ENCODE measurements at regions not wholly inside any gene's neighbourhood (a gene's known extent, or its start where the extent isn't known, plus 50 kb on each side); places are given as distances from the start of the nearest gene placed in this dataset.

DNA sequence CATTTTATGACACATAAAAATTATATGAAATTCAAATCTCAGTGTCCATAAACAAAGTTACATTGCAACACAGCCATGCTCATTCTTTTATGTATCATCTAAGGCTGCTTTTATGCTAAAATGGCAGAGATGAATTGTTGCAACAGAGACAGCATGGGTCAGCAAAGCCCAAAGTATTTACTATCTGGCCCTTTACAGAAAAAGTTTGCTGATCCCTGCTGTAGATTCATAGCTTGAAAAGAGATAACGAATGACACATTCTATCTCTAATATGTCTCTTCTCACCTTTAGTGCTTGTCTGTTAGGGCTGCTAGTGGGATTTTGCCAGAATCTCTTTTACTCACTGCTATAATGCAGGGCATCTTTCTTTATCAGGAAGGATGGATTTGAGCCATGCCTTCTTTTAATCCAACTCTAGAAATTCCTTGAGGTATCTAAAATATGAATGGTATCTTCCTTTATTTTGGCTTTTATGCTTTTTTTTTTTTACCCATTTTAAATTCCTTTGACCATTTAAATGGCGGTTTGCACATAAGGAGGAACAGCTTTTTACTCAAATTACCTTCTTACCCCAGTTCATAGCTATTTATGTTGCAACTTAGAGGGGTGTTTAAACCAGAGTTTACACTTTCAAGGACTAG lies 598.2 kb downstream of the PLPP3 start:
- Mint-ChIP-seq H3K27ac (no peak overlapping the region), H3K4me1 (no peaks in the 10 kb centered on the region), H3K9me3 (peaks cover 6% of the 10 kb centered on the region), H3K36me3 (no peaks in the 10 kb centered on the region), H3K4me3 (no peak overlapping the region), H3K27me3 (peaks cover 25% of the 10 kb centered on the region)
- no peak for ATAC-seq

DNA sequence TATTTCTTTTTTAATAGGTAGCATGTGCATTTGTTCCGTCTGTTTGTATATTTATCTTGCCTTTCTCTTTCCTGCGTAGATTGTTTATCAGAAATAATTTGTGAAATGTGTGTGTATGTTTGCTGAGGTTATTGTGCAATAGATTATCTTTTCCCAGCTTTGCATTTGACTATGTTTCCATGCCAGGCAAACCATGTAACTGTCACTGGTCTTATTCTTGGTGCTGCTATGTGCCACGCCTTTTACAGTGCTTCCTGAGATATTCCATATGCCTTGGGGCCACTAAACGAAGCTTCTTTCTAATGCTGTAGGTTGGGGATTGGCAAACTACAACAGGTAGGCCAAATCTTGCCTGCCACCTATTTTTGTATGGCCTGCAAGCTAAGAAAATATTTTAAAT lies 598.8 kb downstream of the PLPP3 start:
- no peak for ATAC-seq
- Mint-ChIP-seq H3K36me3 (no peaks in the 10 kb centered on the region), H3K9me3 (peaks cover 6% of the 10 kb centered on the region), H3K27ac (no peak overlapping the region), H3K4me3 (no peak overlapping the region), H3K4me1 (no peaks in the 10 kb centered on the region), H3K27me3 (peaks cover 25% of the 10 kb centered on the region)

DNA sequence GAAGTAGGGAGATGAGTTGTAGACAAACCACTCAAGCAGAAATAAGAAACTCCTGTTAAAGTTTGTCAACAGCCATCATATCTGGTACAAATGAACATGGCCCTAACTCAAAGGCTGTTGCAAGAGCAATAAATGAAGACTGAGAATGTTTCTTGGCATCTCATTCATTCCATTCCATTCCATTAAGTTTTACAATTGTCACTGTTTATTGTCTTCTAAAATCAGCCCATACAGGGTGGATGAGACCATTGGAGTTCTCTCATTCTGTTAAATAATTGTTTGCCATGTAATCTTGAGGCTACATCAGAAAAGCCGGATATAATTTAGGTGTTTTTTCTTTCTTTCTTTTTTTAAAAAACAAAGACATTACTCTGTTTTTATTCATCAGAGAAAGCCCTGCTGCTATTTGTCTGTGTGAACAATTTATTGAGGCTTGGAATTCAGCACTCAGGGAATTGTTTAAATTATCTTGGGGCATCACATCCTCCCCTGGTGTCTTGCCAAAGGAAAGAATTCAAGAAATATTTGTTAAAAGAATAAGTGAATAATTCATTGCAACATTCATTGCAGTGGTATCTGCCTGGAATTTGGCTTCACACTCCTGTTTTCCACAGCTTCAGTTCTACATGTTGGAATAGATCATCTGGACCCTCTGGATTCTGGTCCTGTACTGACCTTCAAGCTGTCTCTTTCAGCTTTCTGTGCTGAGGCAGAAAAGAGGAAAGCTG lies 604.5 kb downstream of the PLPP3 start:
- Mint-ChIP-seq H3K4me3 (no peak overlapping the region), H3K9me3 (peaks cover 9% of the 10 kb centered on the region), H3K36me3 (no peaks in the 10 kb centered on the region), H3K27me3 (peaks cover 28% of the 10 kb centered on the region), H3K27ac (no peak overlapping the region), H3K4me1 (no peaks in the 10 kb centered on the region)
- no peak for ATAC-seq

DNA sequence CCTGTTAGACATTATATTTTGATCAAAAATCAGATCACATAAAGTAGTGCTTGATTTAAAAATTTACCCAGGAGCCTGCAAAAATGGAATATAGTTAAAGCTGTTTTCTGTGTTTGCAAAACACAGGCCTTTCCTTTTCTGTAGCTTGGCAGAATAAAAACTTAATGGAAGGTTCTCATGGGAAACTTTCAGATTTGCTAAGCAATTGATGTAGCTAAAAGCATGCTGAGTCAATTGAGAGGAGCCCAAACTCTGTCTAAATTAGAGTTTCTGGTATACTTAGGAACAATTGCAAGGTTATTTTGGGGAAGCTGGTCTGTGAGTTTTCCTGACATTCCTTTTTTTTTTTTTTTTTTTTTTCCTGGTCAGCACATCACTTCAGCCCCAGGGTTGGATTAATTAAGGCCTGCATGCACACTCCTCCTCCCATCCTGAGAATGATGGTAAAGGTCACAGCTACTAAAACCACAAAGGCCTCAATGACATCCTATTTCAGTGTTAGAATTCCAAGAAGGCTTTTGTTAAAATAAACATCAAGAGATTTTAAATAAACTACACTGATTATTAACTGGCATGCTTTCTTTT lies 608.7 kb downstream of the PLPP3 start:
- H3K9me3 Mint-ChIP-seq = peaks cover 6% of the 10 kb centered on the region
- H3K27ac Mint-ChIP-seq = no peak overlapping the region
- no peaks in the 10 kb centered on the region for H3K4me1 Mint-ChIP-seq
- H3K4me3 Mint-ChIP-seq = no peak overlapping the region
- ATAC-seq = no peak
- H3K36me3 Mint-ChIP-seq = no peaks in the 10 kb centered on the region
- peaks cover 39% of the 10 kb centered on the region for H3K27me3 Mint-ChIP-seq

DNA sequence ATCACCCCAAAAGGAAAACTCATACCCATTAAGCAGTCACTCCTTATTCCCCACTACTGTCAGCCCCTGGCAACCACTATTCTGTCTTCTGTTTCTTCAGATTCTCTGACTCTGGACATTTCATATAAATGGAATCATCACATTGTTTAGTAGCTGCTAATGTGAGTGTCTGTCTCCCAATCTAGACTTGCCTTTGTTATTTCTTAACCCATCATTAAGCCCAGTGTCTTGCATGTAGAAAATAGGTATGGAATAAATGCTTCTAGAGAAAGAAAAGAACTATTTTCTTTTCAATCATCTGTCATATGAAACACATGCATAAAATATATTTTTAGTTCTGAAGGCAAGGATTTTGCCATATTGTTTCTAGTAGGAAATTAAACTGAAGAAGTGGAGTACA lies 610.0 kb downstream of the PLPP3 start:
- peaks cover 6% of the 10 kb centered on the region for H3K9me3 Mint-ChIP-seq

DNA sequence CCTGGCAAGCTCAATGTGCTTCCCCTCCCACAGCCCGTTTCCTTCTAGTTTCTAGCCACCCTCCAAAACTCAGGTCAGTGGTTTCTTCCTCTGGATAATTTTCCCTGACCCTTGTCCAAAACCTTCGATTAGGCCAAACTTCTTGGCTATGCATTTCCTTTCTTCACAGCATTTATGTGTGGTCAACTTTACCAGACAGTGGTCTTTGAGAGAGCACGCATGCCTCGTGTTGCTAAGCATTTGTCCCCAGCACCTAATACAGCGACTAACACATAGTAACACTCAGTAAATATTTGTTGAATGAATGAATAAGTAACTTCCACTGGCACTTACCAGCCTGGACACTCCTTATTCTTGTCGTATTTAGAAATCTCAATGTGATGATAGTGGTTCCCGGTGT lies 610.7 kb downstream of the PLPP3 start:
- H3K27me3 Mint-ChIP-seq = peaks cover 39% of the 10 kb centered on the region
- no peak overlapping the region for H3K27ac Mint-ChIP-seq
- ATAC-seq = no peak
- no peaks in the 10 kb centered on the region for H3K36me3 Mint-ChIP-seq
- no peaks in the 10 kb centered on the region for H3K4me1 Mint-ChIP-seq
- H3K9me3 Mint-ChIP-seq = peaks cover 6% of the 10 kb centered on the region
- H3K4me3 Mint-ChIP-seq = no peak overlapping the region

More for the DNA sequence above, 610.0 kb downstream of the PLPP3 start:
- Mint-ChIP-seq H3K27me3 (peaks cover 39% of the 10 kb centered on the region), H3K4me3 (no peak overlapping the region), H3K36me3 (no peaks in the 10 kb centered on the region), H3K4me1 (no peaks in the 10 kb centered on the region), H3K27ac (no peak overlapping the region)
- ATAC-seq = no peak

DNA sequence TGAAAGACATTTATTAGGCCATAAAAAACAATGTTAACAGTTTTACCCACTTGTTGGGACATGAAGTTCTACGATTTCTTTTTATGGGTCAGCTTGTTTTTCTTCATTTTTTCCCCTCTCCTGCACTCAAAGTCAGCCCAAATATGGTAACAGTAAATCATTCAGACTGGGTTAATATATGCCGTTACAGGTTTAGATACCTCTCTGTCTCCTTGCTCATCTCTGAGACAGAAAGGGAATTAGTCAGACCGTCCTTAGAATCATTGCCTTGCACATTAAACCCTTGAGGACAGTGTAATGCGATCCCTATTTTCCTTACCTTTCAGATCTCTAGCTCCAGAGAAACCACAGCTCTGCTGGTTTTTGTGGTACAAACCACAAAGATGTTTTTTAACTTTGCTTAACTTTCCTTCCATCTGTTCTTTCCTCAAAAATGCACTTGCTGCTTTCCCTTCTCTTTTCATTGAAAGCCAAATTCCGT lies 613.3 kb downstream of the PLPP3 start:
- H3K4me1 Mint-ChIP-seq = no peaks in the 10 kb centered on the region
- H3K27ac Mint-ChIP-seq = no peak overlapping the region
- peaks cover 3% of the 10 kb centered on the region for H3K9me3 Mint-ChIP-seq
- H3K27me3 Mint-ChIP-seq = peaks cover 28% of the 10 kb centered on the region
- no peaks in the 10 kb centered on the region for H3K36me3 Mint-ChIP-seq
- no peak overlapping the region for H3K4me3 Mint-ChIP-seq
- ATAC-seq = no peak

DNA sequence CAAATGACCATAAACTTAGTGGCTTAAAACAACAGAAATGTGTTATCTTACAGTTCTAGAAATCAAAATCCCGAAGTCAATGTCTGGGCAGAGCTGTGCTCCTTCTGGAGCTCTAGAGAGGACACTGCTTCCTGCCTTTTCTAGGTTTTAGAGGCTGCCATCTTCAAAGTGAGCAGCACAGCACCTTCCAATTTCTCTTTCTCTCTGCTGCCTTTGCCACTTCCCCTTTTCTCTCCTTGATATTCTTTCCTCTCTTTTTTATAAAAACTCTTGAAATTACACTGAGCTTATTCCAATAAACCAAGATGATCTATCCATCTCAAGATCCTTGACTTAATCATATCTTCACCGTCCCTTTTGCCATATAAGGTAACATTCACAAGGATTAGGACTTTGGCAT lies 616.9 kb downstream of the PLPP3 start:
- Mint-ChIP-seq H3K4me3 (no peak overlapping the region), H3K4me1 (no peaks in the 10 kb centered on the region), H3K36me3 (no peaks in the 10 kb centered on the region), H3K9me3 (no peaks in the 10 kb centered on the region), H3K27me3 (peaks cover 9% of the 10 kb centered on the region), H3K27ac (no peak overlapping the region)
- no peak for ATAC-seq

DNA sequence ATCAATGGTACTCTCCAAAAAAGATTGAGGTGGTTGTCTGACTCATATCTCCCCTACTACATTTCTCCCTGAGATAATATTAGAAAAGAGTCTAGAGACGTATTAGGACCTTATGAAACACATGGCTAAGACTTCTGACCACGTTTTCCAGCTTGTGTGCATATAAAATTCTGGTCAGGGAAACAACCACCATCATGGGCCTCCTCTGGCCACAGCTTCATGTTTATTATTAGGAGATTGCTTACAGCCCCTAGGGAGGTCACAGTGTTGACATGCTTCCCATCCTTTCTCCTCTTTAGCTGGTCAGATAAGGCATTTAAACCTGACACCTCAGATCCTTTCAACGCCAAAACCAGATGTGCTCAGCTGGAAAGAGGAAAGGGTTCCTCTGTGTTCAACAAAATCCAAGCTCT lies 620.2 kb downstream of the PLPP3 start:
- Mint-ChIP-seq H3K4me1 (no peaks in the 10 kb centered on the region), H3K9me3 (no peaks in the 10 kb centered on the region), H3K4me3 (no peak overlapping the region), H3K27ac (no peak overlapping the region), H3K36me3 (no peaks in the 10 kb centered on the region), H3K27me3 (peaks cover 9% of the 10 kb centered on the region)
- ATAC-seq = no peak

DNA sequence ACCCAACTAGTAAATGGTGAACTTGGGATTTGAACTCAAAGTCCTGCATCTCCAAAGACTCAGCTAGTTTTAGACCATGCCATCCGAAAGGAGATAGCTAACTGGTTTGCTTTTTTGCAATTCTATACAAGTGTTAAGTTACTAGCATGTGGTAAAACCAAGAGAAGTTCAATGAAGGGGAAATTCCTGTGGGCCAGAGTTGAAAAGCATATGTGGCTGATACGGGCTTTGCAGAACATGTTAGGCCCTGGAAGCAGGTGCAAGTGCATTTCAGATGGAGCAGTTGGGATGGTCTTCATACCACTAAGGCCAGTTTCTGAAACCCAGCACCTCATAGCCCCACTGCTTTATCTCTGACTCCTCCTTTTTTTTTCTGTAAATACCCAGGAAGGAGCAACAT lies 620.9 kb downstream of the PLPP3 start:
- no peak for ATAC-seq
- Mint-ChIP-seq H3K4me3 (no peak overlapping the region), H3K27me3 (peaks cover 9% of the 10 kb centered on the region), H3K27ac (no peak overlapping the region), H3K9me3 (no peaks in the 10 kb centered on the region), H3K4me1 (no peaks in the 10 kb centered on the region), H3K36me3 (no peaks in the 10 kb centered on the region)

DNA sequence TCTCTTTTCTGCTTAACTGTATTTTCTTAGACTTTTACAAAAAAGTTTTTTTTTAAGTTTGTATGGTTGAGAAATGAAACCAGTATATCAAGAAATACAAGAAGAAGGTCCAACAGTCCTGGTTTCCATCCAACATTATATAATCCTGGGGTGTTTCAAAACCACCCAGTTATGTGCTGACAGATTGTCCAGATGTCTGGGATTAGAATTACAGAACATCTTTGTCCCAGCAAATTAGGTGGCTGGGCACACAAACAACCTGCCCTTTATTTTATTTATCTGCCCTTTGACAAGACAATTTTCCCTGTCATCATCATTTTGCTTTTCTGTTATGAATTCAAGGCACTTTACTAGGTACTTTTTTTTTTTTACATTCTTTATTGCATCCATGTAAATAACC lies 622.1 kb downstream of the PLPP3 start:
- Mint-ChIP-seq H3K4me1 (no peaks in the 10 kb centered on the region), H3K27me3 (peaks cover 9% of the 10 kb centered on the region), H3K36me3 (no peaks in the 10 kb centered on the region), H3K9me3 (no peaks in the 10 kb centered on the region), H3K27ac (no peak overlapping the region), H3K4me3 (no peak overlapping the region)
- ATAC-seq = no peak

DNA sequence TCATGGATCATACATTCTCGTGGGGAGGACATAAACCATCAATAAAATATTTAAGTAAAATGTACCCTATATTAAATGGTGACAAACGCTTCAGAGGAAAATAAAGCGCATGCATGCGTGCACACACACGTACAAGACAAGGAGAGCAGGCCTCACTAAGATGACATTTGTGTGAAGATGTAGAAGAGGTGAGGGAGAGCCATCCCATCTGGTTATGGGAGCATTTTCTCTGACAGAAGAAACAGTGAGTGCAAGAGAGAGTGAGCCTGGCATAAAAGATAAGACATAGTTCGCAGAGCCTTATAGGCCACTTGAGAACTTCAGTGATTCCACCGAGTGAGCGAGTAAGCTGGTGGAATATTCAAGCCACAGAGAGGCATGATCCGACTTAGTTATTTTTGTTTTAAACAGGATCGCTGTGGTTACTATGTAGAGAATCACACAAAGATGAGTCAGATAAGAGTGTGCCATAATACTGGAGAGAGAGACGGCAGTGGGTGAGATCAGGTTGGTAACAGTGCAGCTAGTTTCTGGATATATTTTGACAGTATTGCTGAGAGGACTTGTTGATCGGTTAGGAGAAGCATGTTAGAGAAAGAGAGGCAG lies 624.2 kb downstream of the PLPP3 start:
- Mint-ChIP-seq H3K4me3 (no peak overlapping the region), H3K4me1 (no peaks in the 10 kb centered on the region), H3K36me3 (no peaks in the 10 kb centered on the region), H3K9me3 (no peaks in the 10 kb centered on the region), H3K27me3 (peaks cover under 1% of the 10 kb centered on the region), H3K27ac (no peak overlapping the region)
- no peak for ATAC-seq

DNA sequence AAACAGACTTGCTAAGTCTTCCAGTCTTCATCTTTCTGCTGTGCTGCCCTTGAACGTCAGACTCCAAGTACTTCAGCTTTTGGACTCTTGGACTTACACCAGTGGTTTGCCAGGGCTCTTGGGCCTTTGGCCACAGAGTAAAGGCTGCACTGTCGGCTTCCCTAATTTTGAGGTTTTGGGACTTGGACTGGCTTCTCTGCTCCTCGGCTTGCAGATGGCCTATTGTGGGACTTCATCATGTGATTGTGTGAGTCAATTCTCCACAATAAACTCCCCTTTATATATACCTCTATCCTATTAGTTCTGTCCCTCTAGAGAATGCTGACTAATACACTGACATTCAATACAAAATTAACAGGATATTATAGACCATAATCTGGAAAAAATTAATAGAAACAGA lies 628.1 kb downstream of the PLPP3 start:
- H3K4me3 Mint-ChIP-seq = no peak overlapping the region
- no peaks in the 10 kb centered on the region for H3K36me3 Mint-ChIP-seq
- no peak for ATAC-seq
- H3K27me3 Mint-ChIP-seq = peaks cover 22% of the 10 kb centered on the region
- H3K4me1 Mint-ChIP-seq = no peaks in the 10 kb centered on the region
- H3K27ac Mint-ChIP-seq = no peak overlapping the region
- H3K9me3 Mint-ChIP-seq = no peaks in the 10 kb centered on the region

DNA sequence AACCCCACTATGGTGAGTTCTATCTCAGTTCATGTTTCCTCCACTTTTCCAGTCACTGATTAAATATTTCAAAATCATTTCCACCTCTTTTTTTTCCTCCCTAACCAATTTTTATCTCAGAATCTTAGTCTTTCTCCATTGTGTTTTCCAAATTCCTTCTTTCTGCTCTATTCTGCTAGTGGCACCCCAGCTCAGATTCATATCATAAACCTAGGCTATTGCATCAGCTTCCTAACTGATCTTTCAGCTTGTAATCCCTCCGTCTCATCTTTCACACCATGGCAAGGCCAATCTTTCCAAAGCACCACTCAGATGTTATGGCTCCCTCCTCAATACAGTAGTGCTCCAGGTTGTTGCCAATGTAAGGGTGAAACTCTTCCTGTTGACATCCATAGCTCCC lies 631.9 kb downstream of the PLPP3 start:
- no peak overlapping the region for H3K4me3 Mint-ChIP-seq
- no peaks in the 10 kb centered on the region for H3K4me1 Mint-ChIP-seq
- ATAC-seq = no peak
- H3K9me3 Mint-ChIP-seq = no peaks in the 10 kb centered on the region
- H3K27me3 Mint-ChIP-seq = peaks cover 32% of the 10 kb centered on the region
- no peaks in the 10 kb centered on the region for H3K36me3 Mint-ChIP-seq
- no peak overlapping the region for H3K27ac Mint-ChIP-seq

DNA sequence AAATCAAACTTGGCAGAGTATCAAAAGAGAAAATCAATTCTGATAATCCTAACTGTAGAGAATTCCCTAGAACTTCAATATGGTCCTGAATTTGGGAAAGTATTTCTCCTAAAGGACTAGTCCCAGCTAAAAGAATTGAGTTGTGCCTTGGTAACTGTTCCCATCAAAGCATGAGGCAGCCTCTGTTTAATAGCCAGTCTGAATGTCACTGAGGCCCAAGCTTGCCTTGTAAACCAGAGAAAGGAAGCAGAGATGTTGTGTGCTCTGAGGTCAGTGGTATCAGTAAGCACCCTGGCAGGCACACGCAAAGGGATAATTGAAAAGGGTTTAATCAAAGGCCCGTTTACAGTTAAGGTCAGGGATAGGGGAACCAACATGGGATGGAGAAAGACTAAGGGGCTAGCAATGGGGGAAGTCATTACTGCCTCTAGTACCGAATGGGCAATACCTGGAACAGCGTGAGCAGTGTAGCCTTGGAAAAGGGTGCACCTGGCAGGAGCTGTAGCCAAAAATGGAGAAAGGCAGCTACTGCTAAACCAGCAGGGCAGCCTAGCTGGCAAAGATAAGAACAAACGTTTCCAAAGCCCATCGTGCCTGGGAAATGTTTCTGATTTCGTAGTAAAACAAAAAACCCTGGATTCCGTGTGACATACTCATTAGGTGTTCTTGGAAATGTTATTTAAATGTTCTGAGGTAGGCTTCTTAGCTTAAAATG lies 635.5 kb downstream of the PLPP3 start:
- Mint-ChIP-seq H3K4me3 (no peak overlapping the region), H3K36me3 (no peaks in the 10 kb centered on the region), H3K27ac (no peak overlapping the region), H3K9me3 (no peaks in the 10 kb centered on the region), H3K27me3 (peaks cover 23% of the 10 kb centered on the region), H3K4me1 (no peaks in the 10 kb centered on the region)
- ATAC-seq = no peak
